H9 (cell line): ENCODE measurements at regions not wholly inside any gene's neighbourhood (a gene's known extent, or its start where the extent isn't known, plus 50 kb on each side); places are given as distances from the start of the nearest gene placed in this dataset.
A peak's percentile ranks its signal among the peaks of the same experiment; 100 is the strongest.
"Not testable (repeated sequence)": the region's sequence is repeated elsewhere in the genome, so short reads cannot be mapped to it uniquely, and the experiment has no call there.

Experiments used
- DNase-seq: peaks from one replicate; pipeline ENCODE4 v3.0.0-alpha.2; 2017
- H2AFZ ChIP-seq: one replicate; pipeline ENCODE4 v1.6.1; 2013; ENCODE audit warnings: mild to moderate bottlenecking, low read length, control low read depth, moderate library complexity
- H2AK5ac ChIP-seq: 2 replicates; pipeline ENCODE4 v1.6.1; 2013; ENCODE audit warnings: low read length, control low read depth, mixed read lengths; ENCODE audit not compliant: insufficient read length
- H2BK120ac ChIP-seq: one replicate; pipeline ENCODE4 v1.6.1; 2013; ENCODE audit warnings: low read depth, mild to moderate bottlenecking, low read length, control low read depth, inconsistent platforms; ENCODE audit not compliant: poor library complexity, severe bottlenecking
- H2BK12ac ChIP-seq: 2 replicates; pipeline ENCODE4 v1.6.1; 2013; ENCODE audit warnings: low read length, control low read depth, mixed read lengths, low read depth; ENCODE audit not compliant: insufficient read length
- H2BK15ac ChIP-seq: 2 replicates; pipeline ENCODE4 v1.6.1; 2013; ENCODE audit warnings: low read depth, low read length, control low read depth
- H2BK20ac ChIP-seq: one replicate; pipeline ENCODE4 v1.6.1; 2013; ENCODE audit warnings: low read depth, mild to moderate bottlenecking, low read length, control low read depth, inconsistent platforms; ENCODE audit not compliant: poor library complexity, severe bottlenecking
- H2BK5ac ChIP-seq: 2 replicates; pipeline ENCODE4 v1.6.1; 2013; ENCODE audit warnings: low read length, control low read depth, mixed read lengths; ENCODE audit not compliant: insufficient read length
- H3K14ac ChIP-seq: 2 replicates; pipeline ENCODE4 v1.6.1; 2013; ENCODE audit warnings: low read length, control low read depth; ENCODE audit not compliant: insufficient read depth
- H3K18ac ChIP-seq: 2 replicates; pipeline ENCODE4 v1.6.1; 2013; ENCODE audit warnings: low read depth, mild to moderate bottlenecking, mixed read lengths, low read length, control low read depth; ENCODE audit not compliant: insufficient read length
- H3K23ac ChIP-seq: 2 replicates; pipeline ENCODE4 v1.6.1; 2013; ENCODE audit warnings: low read length, control low read depth, mixed read lengths, low read depth; ENCODE audit not compliant: insufficient read length
- H3K23me2 ChIP-seq: 2 replicates; pipeline ENCODE4 v1.6.1; 2013; ENCODE audit warnings: low read depth, mild to moderate bottlenecking, mixed read lengths, low read length, control low read depth; ENCODE audit not compliant: insufficient read length, poor library complexity, severe bottlenecking
- H3K27ac ChIP-seq: 2 replicates; pipeline ENCODE4 v1.5.1; 2013; ENCODE audit warnings: low read length, control low read depth, mixed read lengths, low read depth; ENCODE audit not compliant: insufficient read length
- H3K27me3 ChIP-seq: 2 replicates; pipeline ENCODE4 v1.6.1; 2013; ENCODE audit warnings: low read length, control low read depth, inconsistent platforms; ENCODE audit not compliant: insufficient read depth
- H3K4ac ChIP-seq: 2 replicates; pipeline ENCODE4 v1.6.1; 2013; ENCODE audit warnings: low read depth, mild to moderate bottlenecking, control low read depth, inconsistent platforms, low read length, moderate library complexity
- H3K4me1 ChIP-seq: 2 replicates; pipeline ENCODE4 v1.6.1; 2013; ENCODE audit warnings: low read length, control low read depth, inconsistent platforms; ENCODE audit not compliant: insufficient read depth
- H3K4me2 ChIP-seq: 2 replicates; pipeline ENCODE4 v1.6.1; 2013; ENCODE audit warnings: low read length, control low read depth, mixed read lengths; ENCODE audit not compliant: insufficient read length, insufficient read depth
- H3K56ac ChIP-seq: 2 replicates; pipeline ENCODE4 v1.6.1; 2013; ENCODE audit warnings: low read depth, mild to moderate bottlenecking, mixed read lengths, low read length, control low read depth; ENCODE audit not compliant: insufficient read length
- H3K79me1 ChIP-seq: 2 replicates; pipeline ENCODE4 v1.6.1; 2013; ENCODE audit warnings: low read depth, mild to moderate bottlenecking, moderate library complexity, low read length, control low read depth, inconsistent platforms; ENCODE audit not compliant: insufficient read depth, poor library complexity, severe bottlenecking
- H3K79me2 ChIP-seq: 2 replicates; pipeline ENCODE4 v1.6.1; 2013; ENCODE audit warnings: low read length, control low read depth, inconsistent platforms; ENCODE audit not compliant: insufficient read depth
- H3K9ac ChIP-seq: 2 replicates; pipeline ENCODE4 v1.6.1; 2013; ENCODE audit warnings: low read length, control low read depth, mixed read lengths; ENCODE audit not compliant: insufficient read length; ENCODE audit errors: extremely low read depth
- H3K9me3 ChIP-seq: one replicate; pipeline ENCODE4 v1.6.1; 2013; ENCODE audit warnings: low read depth, low read length, inconsistent platforms; ENCODE audit not compliant: control insufficient read depth
- H3T11ph ChIP-seq: one replicate; pipeline ENCODE4 v1.6.1; 2013; ENCODE audit warnings: mild to moderate bottlenecking, low read length, control low read depth, inconsistent platforms
- H4K20me1 ChIP-seq: one replicate; pipeline ENCODE4 v1.6.1; 2013; ENCODE audit not compliant: control insufficient read depth, insufficient read length, insufficient read depth
- H4K5ac ChIP-seq: 2 replicates; pipeline ENCODE4 v1.6.1; 2013; ENCODE audit warnings: low read depth, mild to moderate bottlenecking, mixed read lengths, low read length, control low read depth; ENCODE audit not compliant: insufficient read length
- H4K8ac ChIP-seq: replicated peaks from 2 replicates; pipeline ENCODE4 v1.6.1; 2013; ENCODE audit warnings: low read length, control low read depth, mixed read lengths, low read depth; ENCODE audit not compliant: insufficient read length
- H4K91ac ChIP-seq: 2 replicates; pipeline ENCODE4 v1.6.1; 2013; ENCODE audit warnings: low read depth, mild to moderate bottlenecking, moderate library complexity, mixed read lengths, low read length, control low read depth; ENCODE audit not compliant: insufficient read length
- H3K27ac Mint-ChIP-seq, 3 experiments: 2 replicates in 2 of 3; 3 replicates in 1 of 3; pipeline ENCODE4 v1.8.0; 2020 to 2021; ENCODE audit warnings: mixed read lengths in 3 of 3, mild to moderate bottlenecking in 1 of 3, moderate library complexity in 1 of 3
- H3K27me3 Mint-ChIP-seq: 2 replicates; pipeline ENCODE4 v1.8.0; 2021; ENCODE audit warnings: low read depth, mild to moderate bottlenecking, moderate library complexity, mixed read lengths
- H3K36me3 Mint-ChIP-seq, 3 experiments: 2 replicates in 2 of 3; 3 replicates in 1 of 3; pipeline ENCODE4 v1.8.0; 2020 to 2021; ENCODE audit warnings: low read depth in 3 of 3, mixed read lengths in 3 of 3; ENCODE audit not compliant: insufficient read depth in 1 of 3
- H3K4me1 Mint-ChIP-seq, 2 experiments: 2 replicates each; pipeline ENCODE4 v1.8.0; 2020; ENCODE audit warnings: mixed read lengths in 2 of 2
- H3K4me3 Mint-ChIP-seq, 2 experiments: 2 replicates in 1 of 2; 3 replicates in 1 of 2; pipeline ENCODE4 v1.8.0; 2020 to 2021; ENCODE audit warnings: mild to moderate bottlenecking in 2 of 2, mixed read lengths in 2 of 2, moderate library complexity in 1 of 2
- H3K9me3 Mint-ChIP-seq, 2 experiments: 2 replicates in 1 of 2; 3 replicates in 1 of 2; pipeline ENCODE4 v1.8.0; 2020; ENCODE audit warnings: mild to moderate bottlenecking in 2 of 2, mixed read lengths in 2 of 2, moderate library complexity in 1 of 2
- whole genome bisulfite sequencing: extraction: QIAGEN DNeasy Blood & Tissue Kit; methylation state at CpG from one replicate; pipeline ENCODE4 v1.1.7; 2013; ENCODE audit warnings: missing lambda C conversion rate, low lambda C conversion rate, mixed read lengths; ENCODE audit not compliant: insufficient read length; ENCODE audit errors: extremely low coverage; 5-methylcytosine and 5-hydroxymethylcytosine counted together
- TF ChIP-seq, protein P1 (sequence below): fragments of 200-600 bp; sonication (generic); conservative IDR thresholded peaks from 3 replicates; pipeline ENCODE4 v1.8.0; 2021; ENCODE audit warnings: antibody characterized with exemption, mild to moderate bottlenecking

DNA sequence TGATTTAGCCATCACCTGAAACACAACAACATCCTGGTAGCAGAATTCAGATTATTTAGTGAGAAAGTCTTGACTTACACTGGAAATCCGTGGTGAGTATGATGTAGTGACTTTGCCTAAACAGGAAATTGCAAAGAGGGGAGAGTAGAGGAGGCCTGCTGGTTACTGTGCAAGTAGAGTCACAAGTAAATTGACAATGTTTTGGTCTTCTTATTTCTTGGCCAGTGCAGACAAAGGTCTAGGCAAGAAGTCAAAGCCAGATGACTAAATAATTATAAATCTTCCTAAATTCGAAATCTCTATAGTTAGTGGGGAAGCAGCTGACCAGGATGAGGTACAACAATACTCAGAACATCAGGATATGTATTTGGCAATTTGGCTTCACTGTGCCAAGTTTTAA lies 159.5 kb upstream of the KCTD3 start:
- WGBS = no CpG with 5 or more reads among the region's 2 CpGs

GRCh38 chr1:215409546-215409945 lies 157.6 kb upstream of the KCTD3 start:
- H3K27ac ChIP-seq, H2AK5ac ChIP-seq, H3K79me1 ChIP-seq, H3K27ac Mint-ChIP-seq, H3K27me3 ChIP-seq, H4K20me1 ChIP-seq, H2BK12ac ChIP-seq, H3K23ac ChIP-seq, H3K9me3 Mint-ChIP-seq, H4K8ac ChIP-seq, H3K27me3 Mint-ChIP-seq, H3K56ac ChIP-seq, H2BK15ac ChIP-seq, H2BK5ac ChIP-seq, H3K4ac ChIP-seq, H3K4me2 ChIP-seq, H3K36me3 Mint-ChIP-seq, H3K4me3 Mint-ChIP-seq, H3K18ac ChIP-seq, H4K91ac ChIP-seq, DNase-seq, H3K23me2 ChIP-seq, H3K9me3 ChIP-seq, H3K79me2 ChIP-seq, H2AFZ ChIP-seq, H2BK120ac ChIP-seq, H3K9ac ChIP-seq, H3K14ac ChIP-seq, H3T11ph ChIP-seq, H3K4me1 ChIP-seq, H4K5ac ChIP-seq, H2BK20ac ChIP-seq: not testable (repeated sequence)
- peaks cover 4 to 26% of the 10 kb centered on the region in 2 experiments; a peak in 3 of 4 replicates for H3K4me1 Mint-ChIP-seq
- no CpG with 5 or more reads among the region's 4 CpGs for WGBS

More for the DNA sequence above, 159.5 kb upstream of the KCTD3 start:
- no peak overlapping the region for H2AK5ac ChIP-seq
- H3K56ac ChIP-seq = no peak overlapping the region
- peak overlapping the region in 1 of 3 experiments; percentile 6; a peak in 1 of 7 replicates for H3K27ac Mint-ChIP-seq
- no peaks in the 10 kb centered on the region for H3K27me3 Mint-ChIP-seq
- H3K18ac ChIP-seq = no peak overlapping the region
- H2BK12ac ChIP-seq = no peak overlapping the region
- no peak for DNase-seq
- H3K4me1 ChIP-seq = no peaks in the 10 kb centered on the region
- H3K14ac ChIP-seq = no peak overlapping the region
- no peak overlapping the region for H2AFZ ChIP-seq
- H4K20me1 ChIP-seq = no peaks in the 10 kb centered on the region
- no peaks in the 10 kb centered on the region for H3K79me1 ChIP-seq
- no peak overlapping the region for H3K4me3 Mint-ChIP-seq
- H2BK20ac ChIP-seq = no peak overlapping the region
- H3T11ph ChIP-seq = no peak overlapping the region
- H3K79me2 ChIP-seq = no peaks in the 10 kb centered on the region
- H3K4me1 Mint-ChIP-seq = peaks cover 0 to 22% of the 10 kb centered on the region in 2 experiments; a peak in 2 of 4 replicates
- H3K9me3 ChIP-seq = no peaks in the 10 kb centered on the region
- H3K23me2 ChIP-seq = no peaks in the 10 kb centered on the region
- H3K36me3 Mint-ChIP-seq = no peaks in the 10 kb centered on the region; a peak in 2 of 7 replicates
- H3K23ac ChIP-seq = no peak overlapping the region
- H3K9ac ChIP-seq = no peak overlapping the region
- no peak overlapping the region for H4K91ac ChIP-seq
- H4K8ac ChIP-seq = no peak overlapping the region
- no peak overlapping the region for H2BK5ac ChIP-seq
- TF ChIP-seq, protein P1, sequence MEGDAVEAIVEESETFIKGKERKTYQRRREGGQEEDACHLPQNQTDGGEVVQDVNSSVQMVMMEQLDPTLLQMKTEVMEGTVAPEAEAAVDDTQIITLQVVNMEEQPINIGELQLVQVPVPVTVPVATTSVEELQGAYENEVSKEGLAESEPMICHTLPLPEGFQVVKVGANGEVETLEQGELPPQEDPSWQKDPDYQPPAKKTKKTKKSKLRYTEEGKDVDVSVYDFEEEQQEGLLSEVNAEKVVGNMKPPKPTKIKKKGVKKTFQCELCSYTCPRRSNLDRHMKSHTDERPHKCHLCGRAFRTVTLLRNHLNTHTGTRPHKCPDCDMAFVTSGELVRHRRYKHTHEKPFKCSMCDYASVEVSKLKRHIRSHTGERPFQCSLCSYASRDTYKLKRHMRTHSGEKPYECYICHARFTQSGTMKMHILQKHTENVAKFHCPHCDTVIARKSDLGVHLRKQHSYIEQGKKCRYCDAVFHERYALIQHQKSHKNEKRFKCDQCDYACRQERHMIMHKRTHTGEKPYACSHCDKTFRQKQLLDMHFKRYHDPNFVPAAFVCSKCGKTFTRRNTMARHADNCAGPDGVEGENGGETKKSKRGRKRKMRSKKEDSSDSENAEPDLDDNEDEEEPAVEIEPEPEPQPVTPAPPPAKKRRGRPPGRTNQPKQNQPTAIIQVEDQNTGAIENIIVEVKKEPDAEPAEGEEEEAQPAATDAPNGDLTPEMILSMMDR = no peak
- no peak overlapping the region for H3K4ac ChIP-seq
- H2BK120ac ChIP-seq = no peak overlapping the region
- H2BK15ac ChIP-seq = no peak overlapping the region
- H3K27ac ChIP-seq = no peak overlapping the region
- H3K9me3 Mint-ChIP-seq = no peaks in the 10 kb centered on the region
- H3K4me2 ChIP-seq = no peak overlapping the region
- H3K27me3 ChIP-seq = no peaks in the 10 kb centered on the region
- H4K5ac ChIP-seq = no peak overlapping the region
